ENCODE measurements at regions not wholly inside any gene's neighbourhood (a gene's known extent, or its start where the extent isn't known, plus 50 kb on each side); places are given as distances from the start of the nearest gene placed in this dataset.

DNA sequence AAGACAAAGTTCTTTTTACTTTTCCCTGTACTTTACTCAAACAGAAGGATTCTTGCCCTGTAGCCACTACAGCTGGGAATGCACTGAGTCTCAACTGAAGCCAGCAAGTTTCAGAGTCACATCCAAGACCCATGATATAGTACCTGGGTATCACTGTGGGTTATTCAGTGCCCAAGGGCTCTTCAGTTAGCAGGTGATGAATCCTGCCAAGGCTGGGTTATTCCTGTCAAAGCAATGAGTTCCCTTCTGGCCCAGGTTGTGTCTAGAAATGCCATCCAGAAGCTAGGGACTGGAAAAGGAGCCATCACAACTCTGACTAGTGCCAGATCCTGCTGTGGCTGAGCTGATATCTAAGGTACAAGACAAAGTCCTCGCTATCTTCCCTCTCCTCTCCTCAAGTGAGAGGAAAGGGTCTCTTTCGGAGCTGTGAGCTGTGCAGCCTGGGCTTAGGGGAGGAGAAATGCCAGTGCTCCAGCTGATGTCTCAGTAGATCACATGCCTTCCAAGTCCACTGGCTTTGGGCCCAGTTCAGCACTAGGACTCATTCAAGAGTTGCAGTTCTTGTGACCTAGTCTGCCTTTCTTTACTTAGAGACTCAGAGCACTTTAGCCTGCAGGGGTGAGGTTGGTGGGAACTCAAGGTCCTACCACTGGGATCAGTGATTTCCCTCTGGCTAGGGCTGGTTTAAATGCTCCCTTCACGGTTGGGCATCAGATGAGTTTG is 369.4 kb downstream of the TBX15 start (continued):
- TF ChIP-seq, protein P1, sequence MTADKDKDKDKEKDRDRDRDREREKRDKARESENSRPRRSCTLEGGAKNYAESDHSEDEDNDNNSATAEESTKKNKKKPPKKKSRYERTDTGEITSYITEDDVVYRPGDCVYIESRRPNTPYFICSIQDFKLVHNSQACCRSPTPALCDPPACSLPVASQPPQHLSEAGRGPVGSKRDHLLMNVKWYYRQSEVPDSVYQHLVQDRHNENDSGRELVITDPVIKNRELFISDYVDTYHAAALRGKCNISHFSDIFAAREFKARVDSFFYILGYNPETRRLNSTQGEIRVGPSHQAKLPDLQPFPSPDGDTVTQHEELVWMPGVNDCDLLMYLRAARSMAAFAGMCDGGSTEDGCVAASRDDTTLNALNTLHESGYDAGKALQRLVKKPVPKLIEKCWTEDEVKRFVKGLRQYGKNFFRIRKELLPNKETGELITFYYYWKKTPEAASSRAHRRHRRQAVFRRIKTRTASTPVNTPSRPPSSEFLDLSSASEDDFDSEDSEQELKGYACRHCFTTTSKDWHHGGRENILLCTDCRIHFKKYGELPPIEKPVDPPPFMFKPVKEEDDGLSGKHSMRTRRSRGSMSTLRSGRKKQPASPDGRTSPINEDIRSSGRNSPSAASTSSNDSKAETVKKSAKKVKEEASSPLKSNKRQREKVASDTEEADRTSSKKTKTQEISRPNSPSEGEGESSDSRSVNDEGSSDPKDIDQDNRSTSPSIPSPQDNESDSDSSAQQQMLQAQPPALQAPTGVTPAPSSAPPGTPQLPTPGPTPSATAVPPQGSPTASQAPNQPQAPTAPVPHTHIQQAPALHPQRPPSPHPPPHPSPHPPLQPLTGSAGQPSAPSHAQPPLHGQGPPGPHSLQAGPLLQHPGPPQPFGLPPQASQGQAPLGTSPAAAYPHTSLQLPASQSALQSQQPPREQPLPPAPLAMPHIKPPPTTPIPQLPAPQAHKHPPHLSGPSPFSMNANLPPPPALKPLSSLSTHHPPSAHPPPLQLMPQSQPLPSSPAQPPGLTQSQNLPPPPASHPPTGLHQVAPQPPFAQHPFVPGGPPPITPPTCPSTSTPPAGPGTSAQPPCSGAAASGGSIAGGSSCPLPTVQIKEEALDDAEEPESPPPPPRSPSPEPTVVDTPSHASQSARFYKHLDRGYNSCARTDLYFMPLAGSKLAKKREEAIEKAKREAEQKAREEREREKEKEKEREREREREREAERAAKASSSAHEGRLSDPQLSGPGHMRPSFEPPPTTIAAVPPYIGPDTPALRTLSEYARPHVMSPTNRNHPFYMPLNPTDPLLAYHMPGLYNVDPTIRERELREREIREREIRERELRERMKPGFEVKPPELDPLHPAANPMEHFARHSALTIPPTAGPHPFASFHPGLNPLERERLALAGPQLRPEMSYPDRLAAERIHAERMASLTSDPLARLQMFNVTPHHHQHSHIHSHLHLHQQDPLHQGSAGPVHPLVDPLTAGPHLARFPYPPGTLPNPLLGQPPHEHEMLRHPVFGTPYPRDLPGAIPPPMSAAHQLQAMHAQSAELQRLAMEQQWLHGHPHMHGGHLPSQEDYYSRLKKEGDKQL (CRISPR knock-in tag; IDR thresholded peaks at IDR 0.05; ENCODE audit: low read depth), result no peak
- TF ChIP-seq PHF5A (CRISPR knock-in tag; IDR thresholded peaks at IDR 0.05; ENCODE audit: low read depth, unreplicated experiment) (no peak), PHF21A (CRISPR knock-in tag; IDR thresholded peaks at IDR 0.05) (no peak), TP53 (CRISPR knock-in tag; conservative IDR thresholded peaks at IDR 0.05) (no peak), CREB1 (IDR thresholded peaks at IDR 0.05) (no peak), CREB1 (CRISPR knock-in tag; IDR thresholded peaks at IDR 0.05) (no peak), SMAD1 (CRISPR knock-in tag; IDR thresholded peaks at IDR 0.05; ENCODE audit: borderline replicate concordance, low read depth) (no peak)
- TF ChIP-seq, protein P2, sequence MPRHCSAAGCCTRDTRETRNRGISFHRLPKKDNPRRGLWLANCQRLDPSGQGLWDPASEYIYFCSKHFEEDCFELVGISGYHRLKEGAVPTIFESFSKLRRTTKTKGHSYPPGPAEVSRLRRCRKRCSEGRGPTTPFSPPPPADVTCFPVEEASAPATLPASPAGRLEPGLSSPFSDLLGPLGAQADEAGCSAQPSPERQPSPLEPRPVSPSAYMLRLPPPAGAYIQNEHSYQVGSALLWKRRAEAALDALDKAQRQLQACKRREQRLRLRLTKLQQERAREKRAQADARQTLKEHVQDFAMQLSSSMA (CRISPR knock-in tag; IDR thresholded peaks at IDR 0.05), result no peak
- TF ChIP-seq, protein P3, sequence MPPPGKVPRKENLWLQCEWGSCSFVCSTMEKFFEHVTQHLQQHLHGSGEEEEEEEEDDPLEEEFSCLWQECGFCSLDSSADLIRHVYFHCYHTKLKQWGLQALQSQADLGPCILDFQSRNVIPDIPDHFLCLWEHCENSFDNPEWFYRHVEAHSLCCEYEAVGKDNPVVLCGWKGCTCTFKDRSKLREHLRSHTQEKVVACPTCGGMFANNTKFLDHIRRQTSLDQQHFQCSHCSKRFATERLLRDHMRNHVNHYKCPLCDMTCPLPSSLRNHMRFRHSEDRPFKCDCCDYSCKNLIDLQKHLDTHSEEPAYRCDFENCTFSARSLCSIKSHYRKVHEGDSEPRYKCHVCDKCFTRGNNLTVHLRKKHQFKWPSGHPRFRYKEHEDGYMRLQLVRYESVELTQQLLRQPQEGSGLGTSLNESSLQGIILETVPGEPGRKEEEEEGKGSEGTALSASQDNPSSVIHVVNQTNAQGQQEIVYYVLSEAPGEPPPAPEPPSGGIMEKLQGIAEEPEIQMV (CRISPR knock-in tag; IDR thresholded peaks at IDR 0.05; ENCODE audit: low read depth), result no peak
